Muscle of arm (tissue), 1 donor: ENCODE measurements at regions not wholly inside any gene's neighbourhood (a gene's known extent, or its start where the extent isn't known, plus 50 kb on each side); places are given as distances from the start of the nearest gene placed in this dataset.

Experiments
- DNase-seq: peaks from one replicate; pipeline ENCODE4 v3.0.0-alpha.2; 2013

DNA sequence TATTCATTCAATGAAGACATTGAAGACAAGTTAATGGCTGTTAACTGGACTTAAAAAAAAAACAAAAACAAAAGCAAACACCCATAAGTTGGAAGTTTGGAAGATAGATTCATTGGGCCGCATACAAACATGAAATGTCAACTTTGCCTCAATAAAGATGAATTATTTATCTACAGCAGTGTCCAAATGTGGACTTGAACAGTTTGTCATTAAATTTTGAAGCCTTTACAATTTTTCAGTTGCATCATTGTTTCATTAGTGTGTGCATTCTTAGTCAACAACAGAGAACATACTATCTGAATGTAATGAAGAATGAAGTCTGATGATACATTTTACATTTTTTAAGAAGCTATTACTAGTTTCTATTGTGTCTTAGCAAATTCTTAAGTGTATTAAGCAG, 152.1 kb downstream of the SLIT2 start:
- DNase-seq = no peak

- DNase-seq = no peak
These were observed 156.9 kb downstream of the SLIT2 start for GRCh38 chr4:20408611-20409010.

GRCh38 chr4:20412072-20412471, 160.4 kb downstream of the SLIT2 start:
- no peak for DNase-seq

- no peak for DNase-seq
These were observed 165.1 kb downstream of the SLIT2 start for GRCh38 chr4:20416800-20417199.

GRCh38 chr4:20418861-20419451, 167.3 kb downstream of the SLIT2 start:
- DNase-seq = peak; percentile 54

DNA sequence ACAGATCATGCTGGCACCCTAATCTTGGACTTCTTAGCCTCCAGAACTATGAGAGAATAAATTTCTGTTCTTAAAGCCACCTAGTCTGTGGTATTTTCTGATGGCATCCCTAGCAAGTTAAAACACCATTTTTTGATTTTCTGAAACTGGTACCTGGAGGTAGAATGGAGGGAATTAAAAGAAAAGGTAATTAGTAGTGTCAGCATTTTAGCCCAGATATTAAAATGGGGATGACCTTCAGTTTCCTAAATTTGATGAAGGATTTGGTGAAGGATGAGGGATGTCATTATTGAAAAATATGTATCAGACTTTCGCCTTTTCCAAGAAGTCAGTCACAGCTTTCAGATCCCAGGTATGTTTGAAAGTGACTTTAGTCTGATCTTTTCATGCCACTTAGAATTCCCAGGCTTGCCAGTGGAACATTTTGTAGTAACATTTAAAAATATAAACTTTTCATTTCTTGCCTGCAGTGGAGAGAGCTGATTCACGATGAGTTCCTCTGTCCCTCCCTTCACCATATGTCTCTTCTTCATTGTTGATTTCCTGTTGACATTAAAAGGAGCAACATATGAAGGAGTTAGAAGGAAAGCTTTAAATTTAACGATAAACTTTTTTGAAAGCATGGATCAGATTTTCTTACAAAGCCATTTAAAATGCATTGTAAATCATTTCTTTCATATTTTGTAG, 169.4 kb downstream of the SLIT2 start:
- no peak for DNase-seq

DNA sequence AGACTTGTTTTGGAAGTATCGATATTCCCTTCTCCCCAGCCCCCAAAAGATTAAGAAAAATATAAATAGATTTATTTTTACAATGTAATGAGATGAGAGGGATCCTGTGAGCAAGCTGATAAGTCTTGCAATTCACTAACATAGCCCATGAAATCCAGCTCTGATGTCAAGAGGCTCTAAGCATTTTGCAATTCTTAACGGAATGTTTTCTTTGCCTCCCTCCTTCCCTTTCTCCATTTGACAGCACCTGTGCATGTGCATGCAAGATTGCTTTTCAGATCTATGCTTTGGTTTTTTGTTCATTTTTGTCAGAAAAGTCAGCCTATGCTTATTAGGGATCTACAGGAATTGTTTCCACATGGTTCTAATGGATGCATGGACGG, 169.9 kb downstream of the SLIT2 start:
- DNase-seq = no peak

DNA sequence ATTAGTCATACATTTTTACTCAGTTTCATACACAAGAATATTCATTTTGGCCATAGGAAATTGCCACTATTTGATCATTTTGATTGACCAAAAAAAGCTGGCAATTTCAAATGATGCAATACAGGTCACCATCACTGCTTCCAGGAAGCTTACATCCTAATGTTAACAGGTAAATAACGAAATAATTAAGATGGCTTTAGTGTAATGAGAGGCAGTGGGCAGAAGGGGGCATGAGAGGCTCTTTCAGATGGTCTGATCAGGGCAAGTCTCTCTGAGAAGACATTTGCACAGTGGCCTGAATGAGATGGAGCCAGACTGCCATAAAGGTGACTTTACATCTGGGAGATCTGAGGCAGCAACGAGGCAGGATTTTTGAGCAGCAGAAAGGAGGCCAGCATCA, 170.7 kb downstream of the SLIT2 start:
- DNase-seq = no peak

GRCh38 chr4:20423420-20423819, 171.7 kb downstream of the SLIT2 start:
- DNase-seq = no peak

GRCh38 chr4:20426028-20426427, 174.3 kb downstream of the SLIT2 start:
- DNase-seq = no peak

GRCh38 chr4:20428436-20429160, 176.9 kb downstream of the SLIT2 start:
- no peak for DNase-seq

DNA sequence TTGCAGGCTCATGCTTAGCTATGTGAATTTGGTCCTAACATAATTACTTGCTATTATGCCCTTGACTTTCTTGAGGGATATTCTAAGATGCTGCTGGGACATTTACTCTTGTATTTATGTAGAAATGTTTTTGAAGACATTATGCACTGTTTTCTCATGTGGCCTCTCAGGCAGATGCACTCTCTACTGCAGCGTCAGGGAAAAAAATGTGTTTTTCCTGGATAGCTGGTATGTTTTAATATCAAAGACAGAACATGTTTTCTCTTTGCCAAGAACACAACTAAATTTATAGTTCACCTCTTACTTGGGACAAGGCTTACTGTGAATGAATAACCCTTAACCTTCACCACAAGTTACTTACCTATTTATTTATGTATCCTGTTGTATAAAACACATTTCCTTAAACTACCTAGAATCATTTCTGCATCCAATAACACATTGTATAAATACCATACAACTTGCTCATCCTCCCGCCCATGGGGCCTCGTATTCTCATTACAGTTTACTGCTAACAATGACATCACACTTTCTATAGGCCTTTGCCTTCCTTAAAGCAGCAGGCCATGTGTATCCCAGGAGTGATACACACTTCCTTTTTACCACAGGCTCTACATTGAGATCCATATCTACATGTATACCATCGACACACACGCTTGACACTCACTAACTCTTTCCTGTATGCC, 178.7 kb downstream of the SLIT2 start:
- DNase-seq = peak; percentile 66

DNA sequence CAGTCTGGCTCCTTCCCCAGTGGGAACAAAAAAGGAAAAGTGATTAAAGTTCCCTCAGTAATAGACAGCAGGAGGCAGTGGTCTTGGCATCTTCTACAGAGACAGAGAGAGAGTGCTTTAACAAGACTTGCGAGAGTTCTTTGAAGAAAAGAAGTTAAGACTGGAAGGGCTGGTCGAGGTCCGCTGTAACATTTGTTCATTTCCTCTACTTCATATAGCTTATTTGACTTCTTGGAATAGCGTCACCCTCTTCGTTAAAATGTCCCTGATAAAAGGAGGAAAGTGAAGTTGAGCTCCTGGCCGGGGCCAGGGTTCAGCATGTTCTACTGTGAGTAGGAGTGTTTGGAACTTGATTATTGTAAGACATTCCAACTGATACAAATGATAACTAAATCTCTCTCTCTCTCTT, 179.8 kb downstream of the SLIT2 start:
- DNase-seq = no peak

- DNase-seq = no peak
These were observed 180.4 kb downstream of the SLIT2 start for GRCh38 chr4:20432088-20432487.

DNA sequence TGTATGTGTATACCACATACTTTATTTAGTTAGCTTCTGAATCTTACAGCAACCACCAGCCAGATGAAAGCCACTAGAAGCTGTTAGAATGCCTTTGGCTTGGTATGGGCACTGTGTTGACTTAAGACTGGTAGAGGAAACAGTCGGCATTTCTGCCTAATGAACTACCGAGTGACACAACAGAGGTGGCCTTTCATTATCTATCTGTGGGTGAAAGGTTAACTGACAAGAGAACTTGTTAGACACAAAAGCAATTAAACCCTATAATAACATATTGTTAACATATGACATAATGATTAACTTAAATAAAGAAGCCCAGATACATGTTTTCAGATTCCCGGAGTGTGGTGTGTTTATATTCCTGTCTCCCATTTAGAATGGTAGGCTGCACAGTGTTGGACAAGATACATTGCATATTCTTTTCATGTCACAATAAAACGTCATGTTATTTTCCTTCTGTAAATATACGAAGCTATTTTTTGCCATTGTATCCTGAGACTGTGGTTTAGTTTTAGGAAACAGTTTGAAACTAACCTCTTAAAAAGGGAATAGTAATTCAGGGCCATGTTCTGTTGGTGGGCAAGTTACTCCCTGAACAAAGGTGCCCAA, 181.5 kb downstream of the SLIT2 start:
- DNase-seq = no peak

GRCh38 chr4:20440170-20440569, 188.5 kb downstream of the SLIT2 start:
- DNase-seq = no peak

DNA sequence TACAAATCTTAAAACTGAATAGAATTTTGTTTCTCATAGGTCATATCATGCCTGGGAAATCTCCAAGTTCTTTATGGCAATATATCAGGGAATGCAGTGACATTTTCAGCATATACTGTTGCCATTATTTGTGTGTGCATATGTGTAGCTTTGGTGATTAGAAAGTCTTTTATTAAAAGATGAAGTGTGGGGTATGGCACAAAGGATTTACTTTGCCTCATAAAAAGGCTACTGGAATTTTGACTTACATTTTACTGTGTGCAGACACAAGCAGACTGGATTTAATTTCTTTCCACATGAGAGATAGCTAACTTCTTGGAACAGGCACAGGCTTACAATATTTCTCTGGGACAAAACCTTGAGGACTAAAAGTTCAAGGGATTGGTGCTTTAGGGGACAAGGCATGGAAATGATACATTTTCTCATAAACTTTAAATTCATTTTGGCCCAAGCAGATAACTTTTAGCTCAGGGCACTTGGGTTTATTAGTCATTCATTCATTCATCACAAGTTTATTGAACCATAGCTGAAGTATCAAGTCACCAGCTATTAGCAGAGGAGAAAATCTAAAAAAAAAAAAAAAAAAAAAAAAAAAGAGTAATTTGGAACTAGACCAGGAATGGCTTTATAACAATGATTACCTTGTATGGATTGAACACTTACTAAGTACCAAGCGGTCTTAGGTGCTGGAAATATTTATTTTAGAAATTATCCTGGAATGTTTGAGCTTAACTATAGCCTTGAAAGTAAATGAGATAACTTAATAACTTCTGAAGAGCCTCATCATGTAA, 191.5 kb downstream of the SLIT2 start:
- peak; percentile 13 for DNase-seq

- no peak for DNase-seq
These were observed 193.1 kb downstream of the SLIT2 start for GRCh38 chr4:20444599-20445337.

- no peak for DNase-seq
These were observed 194.4 kb downstream of the SLIT2 start for GRCh38 chr4:20445933-20446723.

GRCh38 chr4:20447103-20447502, 195.4 kb downstream of the SLIT2 start:
- DNase-seq = no peak
